LNCaP clone FGC (cell line): ENCODE measurements at regions not wholly inside any gene's neighbourhood (a gene's known extent, or its start where the extent isn't known, plus 50 kb on each side); places are given as distances from the start of the nearest gene placed in this dataset.

ENCODE experiments used
- DNase-seq: peaks from one replicate; pipeline ENCODE4 v3.0.0-alpha.2; 2011; ENCODE audit warnings: low read depth
- H3K4me3 ChIP-seq: 2 replicates; pipeline ENCODE4 v1.5.1; 2011; ENCODE audit warnings: mild to moderate bottlenecking, low read depth, low read length, control low read depth
- TF ChIP-seq, protein P1 (sequence below): IDR thresholded peaks from 2 replicates; pipeline ENCODE4 v1.5.1; 2012; ENCODE audit warnings: mild to moderate bottlenecking; ENCODE audit not compliant: control insufficient read depth, insufficient read depth; ENCODE audit errors: extremely low read depth

DNA sequence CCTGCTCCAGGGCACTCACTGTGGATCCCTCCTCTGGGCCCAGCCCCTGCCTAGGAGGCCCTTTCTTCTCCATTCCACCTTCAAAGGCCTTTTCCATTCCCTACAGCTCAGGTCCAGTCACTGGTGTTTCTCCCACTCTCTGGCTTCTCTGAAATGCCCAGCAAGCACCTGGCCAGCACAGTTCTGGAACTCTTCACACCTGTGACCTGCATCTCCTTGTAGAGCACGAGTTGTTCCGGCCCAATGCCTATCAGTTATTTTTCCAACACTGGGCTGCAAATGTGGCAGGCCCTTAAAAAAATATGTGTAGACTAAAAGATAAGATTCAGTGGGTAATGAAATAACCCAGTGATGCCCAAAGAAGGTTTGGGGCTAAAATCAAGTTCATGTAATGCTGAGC is 87.1 kb downstream of the PRLHR start:
- H3K4me3 ChIP-seq: no peak overlapping the region
- TF ChIP-seq, protein P1, sequence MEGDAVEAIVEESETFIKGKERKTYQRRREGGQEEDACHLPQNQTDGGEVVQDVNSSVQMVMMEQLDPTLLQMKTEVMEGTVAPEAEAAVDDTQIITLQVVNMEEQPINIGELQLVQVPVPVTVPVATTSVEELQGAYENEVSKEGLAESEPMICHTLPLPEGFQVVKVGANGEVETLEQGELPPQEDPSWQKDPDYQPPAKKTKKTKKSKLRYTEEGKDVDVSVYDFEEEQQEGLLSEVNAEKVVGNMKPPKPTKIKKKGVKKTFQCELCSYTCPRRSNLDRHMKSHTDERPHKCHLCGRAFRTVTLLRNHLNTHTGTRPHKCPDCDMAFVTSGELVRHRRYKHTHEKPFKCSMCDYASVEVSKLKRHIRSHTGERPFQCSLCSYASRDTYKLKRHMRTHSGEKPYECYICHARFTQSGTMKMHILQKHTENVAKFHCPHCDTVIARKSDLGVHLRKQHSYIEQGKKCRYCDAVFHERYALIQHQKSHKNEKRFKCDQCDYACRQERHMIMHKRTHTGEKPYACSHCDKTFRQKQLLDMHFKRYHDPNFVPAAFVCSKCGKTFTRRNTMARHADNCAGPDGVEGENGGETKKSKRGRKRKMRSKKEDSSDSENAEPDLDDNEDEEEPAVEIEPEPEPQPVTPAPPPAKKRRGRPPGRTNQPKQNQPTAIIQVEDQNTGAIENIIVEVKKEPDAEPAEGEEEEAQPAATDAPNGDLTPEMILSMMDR: no peak
- no peak for DNase-seq

GRCh38 chr10:118506671-118507590 is 88.5 kb downstream of the PRLHR start:
- TF ChIP-seq, protein P1: no peak
- no peak overlapping the region for H3K4me3 ChIP-seq
- DNase-seq: no peak

DNA sequence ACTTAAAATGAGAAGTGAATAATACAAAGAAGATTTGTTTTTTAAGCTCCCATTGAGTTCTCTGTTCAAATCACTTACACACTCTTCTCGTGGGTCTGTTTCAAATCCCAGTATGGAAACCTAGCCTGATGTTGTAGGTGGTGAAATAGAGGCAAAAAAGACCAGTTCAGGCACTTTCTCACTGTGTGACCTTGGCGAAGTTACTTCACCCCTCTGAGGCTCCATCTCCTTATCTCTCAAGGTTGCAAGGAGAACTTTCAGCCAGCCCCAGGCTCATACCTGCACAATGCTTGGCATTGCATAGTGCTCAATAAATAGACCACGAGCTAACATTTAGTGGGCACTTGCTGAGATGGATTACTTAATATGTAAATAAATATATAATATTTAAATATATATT is 90.1 kb downstream of the PRLHR start:
- TF ChIP-seq, protein P1: no peak
- H3K4me3 ChIP-seq: no peak overlapping the region
- DNase-seq: no peak

GRCh38 chr10:118504467-118505205 is 90.8 kb downstream of the PRLHR start:
- no peak for DNase-seq
- no peak overlapping the region for H3K4me3 ChIP-seq
- TF ChIP-seq, protein P1: no peak

- no peak for DNase-seq
- H3K4me3 ChIP-seq: no peak overlapping the region
- TF ChIP-seq, protein P1: no peak
These were observed 91.4 kb downstream of the PRLHR start for GRCh38 chr10:118504044-118504443.

DNA sequence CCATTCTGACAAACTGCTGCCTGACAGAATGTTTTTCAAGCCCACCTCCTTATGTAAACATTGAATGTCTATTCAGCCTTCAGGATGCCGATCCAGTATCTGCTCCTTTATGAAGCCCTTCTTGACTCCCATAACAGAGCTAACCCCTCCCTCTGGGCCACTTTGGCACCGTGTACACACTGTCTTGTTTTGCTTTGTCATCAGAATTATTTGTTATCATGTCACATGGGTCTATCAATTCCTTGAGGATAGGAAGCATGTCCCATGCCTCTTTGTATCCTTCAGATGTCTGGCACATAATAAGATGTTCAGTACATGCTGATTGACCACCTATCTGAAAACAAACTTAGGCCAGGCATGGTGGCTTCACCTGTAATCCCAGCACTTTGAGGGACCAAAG is 92.3 kb downstream of the PRLHR start:
- no peak for DNase-seq
- no peak overlapping the region for H3K4me3 ChIP-seq
- TF ChIP-seq, protein P1: no peak
